Small intestine (tissue), 7 donors: ENCODE measurements at regions not wholly inside any gene's neighbourhood (a gene's known extent, or its start where the extent isn't known, plus 50 kb on each side); places are given as distances from the start of the nearest gene placed in this dataset.
A peak's percentile ranks its signal among the peaks of the same experiment; 100 is the strongest.

Experiments
- DNase-seq, 2 donors: peaks; one replicate each; pipeline versions ENCODE4 v3.0.0 to v3.0.0-alpha.2; 2013
- FAIRE-seq: peaks from 2 replicates; lab custom pipeline; 2012; peaks lifted over from hg19 to GRCh38; lab: Jason Lieb, UNC
- H3K27ac ChIP-seq, 3 donors: one replicate each; pipeline ENCODE4 v1.5.1; 2013; ENCODE audit warnings: low read length in 2 of 3, mild to moderate bottlenecking in 2 of 3, control low read depth in 1 of 3, inconsistent platforms in 1 of 3, low read depth in 1 of 3, moderate library complexity in 1 of 3
- H3K27me3 ChIP-seq, 3 donors: one replicate each; pipeline ENCODE4 v1.6.1; 2013; ENCODE audit warnings: low read length in 3 of 3, inconsistent platforms in 1 of 3; ENCODE audit not compliant: control insufficient read depth in 3 of 3, insufficient read depth in 3 of 3
- H3K36me3 ChIP-seq, 3 donors: one replicate each; pipeline ENCODE4 v1.6.1; 2013; ENCODE audit warnings: low read length in 3 of 3, inconsistent platforms in 1 of 3, low read depth in 1 of 3, mild to moderate bottlenecking in 1 of 3, moderate library complexity in 1 of 3; ENCODE audit not compliant: control insufficient read depth in 3 of 3, insufficient read depth in 2 of 3
- H3K4me1 ChIP-seq, 3 donors: one replicate each; pipeline ENCODE4 v1.6.1; 2013; ENCODE audit warnings: low read length in 2 of 3, inconsistent platforms in 1 of 3, low read depth in 1 of 3, mild to moderate bottlenecking in 1 of 3, moderate library complexity in 1 of 3; ENCODE audit not compliant: control insufficient read depth in 3 of 3, insufficient read depth in 2 of 3
- H3K4me3 ChIP-seq, 3 donors: one replicate each; pipeline ENCODE4 v1.5.1; 2013; ENCODE audit warnings: low read length in 3 of 3, control low read depth in 1 of 3, inconsistent platforms in 1 of 3, low read depth in 1 of 3, mild to moderate bottlenecking in 1 of 3, moderate library complexity in 1 of 3
- H3K9me3 ChIP-seq, 2 donors: one replicate each; pipeline ENCODE4 v1.6.1; 2013; ENCODE audit warnings: low read depth in 1 of 2, low read length in 1 of 2; ENCODE audit not compliant: control insufficient read depth in 2 of 2, insufficient read depth in 1 of 2
- WGBS, 3 donors: extraction: QIAGEN DNeasy Blood & Tissue Kit; methylation state at CpG; one replicate each; pipeline ENCODE4 v1.1.7; 2013; 5-methylcytosine and 5-hydroxymethylcytosine counted together
- donor health status: healthy with polysubstance abuse.
- donor health status: control.
- donor health status: control.
- donor health status: Bipolar disorder and iron deficiency.
- donor health status: healthy.

- Histone ChIP-seq H3K27ac (no peak overlapping the region), H3K4me3 (no peak overlapping the region), H3K9me3 (peaks cover 0 to 5% of the 10 kb centered on the region in 2 donors), H3K4me1 (no peaks in the 10 kb centered on the region), H3K27me3 (no peaks in the 10 kb centered on the region), H3K36me3 (no peaks in the 10 kb centered on the region)
- WGBS, 3 donors = 33 to 57% (median 44%) methylated on average over 2 of the region's 2 CpGs
- FAIRE-seq = no peak
- DNase-seq = no peak
Observed at GRCh38 chr21:15437883-15438282, 291.9 kb upstream of the USP25 start.

- Histone ChIP-seq H3K27ac (no peak overlapping the region), H3K9me3 (no peaks in the 10 kb centered on the region), H3K4me1 (no peaks in the 10 kb centered on the region), H3K27me3 (no peaks in the 10 kb centered on the region), H3K36me3 (no peaks in the 10 kb centered on the region), H3K4me3 (no peak overlapping the region)
- DNase-seq (no peak), FAIRE-seq (no peak)
- WGBS, 3 donors = 70 to 81% (median 78%) methylated on average over 1 of the region's 1 CpG
Observed at GRCh38 chr21:15439726-15440125, 290.1 kb upstream of the USP25 start.

- H3K36me3 ChIP-seq = no peaks in the 10 kb centered on the region
- FAIRE-seq (no peak), DNase-seq (no peak)
- no peaks in the 10 kb centered on the region for H3K9me3 ChIP-seq
- WGBS, 3 donors = 58 to 71% (median 58%) methylated on average over 3 of the region's 3 CpGs
- H3K4me1 ChIP-seq = no peaks in the 10 kb centered on the region
- H3K27ac ChIP-seq = no peak overlapping the region
- no peak overlapping the region for H3K4me3 ChIP-seq
- no peaks in the 10 kb centered on the region for H3K27me3 ChIP-seq
Observed at GRCh38 chr21:15441060-15441493, 288.7 kb upstream of the USP25 start.

- H3K27ac ChIP-seq = no peak overlapping the region
- FAIRE-seq (no peak), DNase-seq (no peak)
- H3K27me3 ChIP-seq = no peaks in the 10 kb centered on the region
- no peaks in the 10 kb centered on the region for H3K4me1 ChIP-seq
- no peaks in the 10 kb centered on the region for H3K9me3 ChIP-seq
- no peaks in the 10 kb centered on the region for H3K36me3 ChIP-seq
- no peak overlapping the region for H3K4me3 ChIP-seq
Observed at GRCh38 chr21:15441992-15442391, 287.8 kb upstream of the USP25 start.

- FAIRE-seq = no peak
- 65 to 77% (median 72%) methylated on average over 6 of the region's 6 CpGs for WGBS, 3 donors
- no peak overlapping the region for H3K4me3 ChIP-seq
- peak in 1 of 2 donors; percentile 29 for DNase-seq
- H3K36me3 ChIP-seq = no peaks in the 10 kb centered on the region
- H3K27me3 ChIP-seq = no peaks in the 10 kb centered on the region
- no peaks in the 10 kb centered on the region for H3K9me3 ChIP-seq
- peak overlapping the region in 1 of 3 donors; percentile 38 for H3K27ac ChIP-seq
- H3K4me1 ChIP-seq = no peaks in the 10 kb centered on the region
Observed at GRCh38 chr21:15442743-15443469, 286.9 kb upstream of the USP25 start.

- no peak for FAIRE-seq
- Histone ChIP-seq H3K4me1 (no peaks in the 10 kb centered on the region), H3K36me3 (no peaks in the 10 kb centered on the region), H3K4me3 (no peak overlapping the region), H3K9me3 (no peaks in the 10 kb centered on the region), H3K27ac (no peak overlapping the region), H3K27me3 (no peaks in the 10 kb centered on the region)
- no peak for DNase-seq
- 39 to 61% (median 53%) methylated on average over 2 of the region's 2 CpGs for WGBS, 3 donors
Observed at GRCh38 chr21:15443740-15444117, 286.1 kb upstream of the USP25 start.

GRCh38 chr21:15444118-15444960 lies 285.4 kb upstream of the USP25 start:
- Histone ChIP-seq H3K9me3 (no peaks in the 10 kb centered on the region), H3K4me1 (no peaks in the 10 kb centered on the region), H3K36me3 (no peaks in the 10 kb centered on the region), H3K27me3 (no peaks in the 10 kb centered on the region), H3K27ac (no peak overlapping the region), H3K4me3 (no peak overlapping the region)
- WGBS, 3 donors = 79 to 89% (median 85%) methylated on average over 7 of the region's 7 CpGs
- no peak for FAIRE-seq
- DNase-seq = no peak

- Histone ChIP-seq H3K4me1 (no peaks in the 10 kb centered on the region), H3K9me3 (no peaks in the 10 kb centered on the region), H3K4me3 (no peak overlapping the region), H3K36me3 (no peaks in the 10 kb centered on the region), H3K27ac (no peak overlapping the region), H3K27me3 (no peaks in the 10 kb centered on the region)
- FAIRE-seq = no peak
- no peak for DNase-seq
- 72 to 79% (median 77%) methylated on average over 2 of the region's 2 CpGs for WGBS, 3 donors
Observed at GRCh38 chr21:15445327-15445726, 284.5 kb upstream of the USP25 start.
